Astrocyte (in vitro differentiated cells and primary cell): ENCODE measurements at regions not wholly inside any gene's neighbourhood (a gene's known extent, or its start where the extent isn't known, plus 50 kb on each side); places are given as distances from the start of the nearest gene placed in this dataset.

Experiments
- EZH2 ChIP-seq: IDR thresholded peaks from 2 replicates; pipeline ENCODE4 v1.6.1; 2012; ENCODE audit warnings: mild to moderate bottlenecking, low read length, inconsistent platforms; ENCODE audit not compliant: insufficient read depth
- TF ChIP-seq, protein P1 (sequence below): IDR thresholded peaks from 2 replicates; pipeline ENCODE4 v1.5.1; 2011; ENCODE audit warnings: low read depth, mild to moderate bottlenecking, inconsistent platforms, low read length, moderate library complexity; ENCODE audit not compliant: insufficient read depth

DNA sequence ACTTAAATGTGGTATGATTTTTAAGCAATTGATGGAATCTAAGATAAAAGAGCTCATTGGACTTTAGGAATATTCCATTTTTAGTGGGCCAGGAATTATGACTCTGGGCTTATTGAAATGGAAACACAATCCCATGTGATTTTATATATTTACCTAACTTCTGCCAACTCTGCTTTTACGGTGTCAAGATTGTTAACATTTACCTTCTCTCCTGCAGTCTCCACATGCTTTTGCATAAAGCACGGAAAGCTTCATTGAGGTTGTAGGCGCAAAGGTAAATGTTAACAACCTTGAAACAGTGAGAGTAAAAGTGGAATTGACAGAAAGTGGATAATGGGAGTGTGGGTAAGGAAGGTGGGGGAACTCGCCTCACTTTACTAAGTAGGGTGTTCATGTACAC is 468.1 kb downstream of the PMP22 start:
- TF ChIP-seq, protein P1, sequence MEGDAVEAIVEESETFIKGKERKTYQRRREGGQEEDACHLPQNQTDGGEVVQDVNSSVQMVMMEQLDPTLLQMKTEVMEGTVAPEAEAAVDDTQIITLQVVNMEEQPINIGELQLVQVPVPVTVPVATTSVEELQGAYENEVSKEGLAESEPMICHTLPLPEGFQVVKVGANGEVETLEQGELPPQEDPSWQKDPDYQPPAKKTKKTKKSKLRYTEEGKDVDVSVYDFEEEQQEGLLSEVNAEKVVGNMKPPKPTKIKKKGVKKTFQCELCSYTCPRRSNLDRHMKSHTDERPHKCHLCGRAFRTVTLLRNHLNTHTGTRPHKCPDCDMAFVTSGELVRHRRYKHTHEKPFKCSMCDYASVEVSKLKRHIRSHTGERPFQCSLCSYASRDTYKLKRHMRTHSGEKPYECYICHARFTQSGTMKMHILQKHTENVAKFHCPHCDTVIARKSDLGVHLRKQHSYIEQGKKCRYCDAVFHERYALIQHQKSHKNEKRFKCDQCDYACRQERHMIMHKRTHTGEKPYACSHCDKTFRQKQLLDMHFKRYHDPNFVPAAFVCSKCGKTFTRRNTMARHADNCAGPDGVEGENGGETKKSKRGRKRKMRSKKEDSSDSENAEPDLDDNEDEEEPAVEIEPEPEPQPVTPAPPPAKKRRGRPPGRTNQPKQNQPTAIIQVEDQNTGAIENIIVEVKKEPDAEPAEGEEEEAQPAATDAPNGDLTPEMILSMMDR: no peak
- TF ChIP-seq EZH2: no peak
